Astrocyte (in vitro differentiated cells and primary cell): ENCODE measurements at regions not wholly inside any gene's neighbourhood (a gene's known extent, or its start where the extent isn't known, plus 50 kb on each side); places are given as distances from the start of the nearest gene placed in this dataset.

Experiments used
- CTCF ChIP-seq: IDR thresholded peaks from 2 replicates; pipeline ENCODE4 v1.5.1; 2011; ENCODE audit warnings: low read depth, mild to moderate bottlenecking, inconsistent platforms, low read length, moderate library complexity; ENCODE audit not compliant: insufficient read depth
- EZH2 ChIP-seq: IDR thresholded peaks from 2 replicates; pipeline ENCODE4 v1.6.1; 2012; ENCODE audit warnings: mild to moderate bottlenecking, low read length, inconsistent platforms; ENCODE audit not compliant: insufficient read depth

DNA sequence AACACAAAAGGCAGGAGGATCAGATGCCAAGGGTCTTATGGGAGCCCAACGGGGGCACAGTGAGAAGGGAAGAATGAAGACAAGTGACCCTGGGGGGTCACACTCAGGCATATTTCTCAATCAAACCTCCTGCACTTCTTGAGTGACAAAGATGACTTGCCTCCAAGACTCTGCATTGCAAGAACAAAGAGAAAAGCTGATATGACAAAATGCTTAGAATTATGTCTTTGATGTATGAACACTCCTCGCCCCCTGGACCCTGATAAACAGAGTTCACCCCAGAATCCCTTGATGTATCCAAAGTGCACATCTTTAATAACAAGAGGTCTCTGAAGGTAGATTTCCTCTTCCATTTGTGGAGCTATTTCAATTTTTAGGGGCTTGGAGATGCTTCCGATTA, 146.5 kb downstream of the C5orf15 start:
- TF ChIP-seq EZH2 (no peak), CTCF (no peak)
